Endodermal cell (in vitro differentiated cells): ENCODE measurements at regions not wholly inside any gene's neighbourhood (a gene's known extent, or its start where the extent isn't known, plus 50 kb on each side); places are given as distances from the start of the nearest gene placed in this dataset.

Source experiments
- DNase-seq: peaks from one replicate; pipeline ENCODE4 v3.0.0-alpha.2; 2017
- H3K27ac ChIP-seq: 2 replicates; pipeline ENCODE4 v1.5.1; 2013; ENCODE audit warnings: mild to moderate bottlenecking, low read depth, low read length, moderate library complexity
- H3K27me3 ChIP-seq: 2 replicates; pipeline ENCODE4 v1.6.1; 2013; ENCODE audit warnings: mild to moderate bottlenecking, low read length, moderate library complexity; ENCODE audit not compliant: insufficient read depth, control insufficient read depth, poor library complexity, severe bottlenecking
- H3K36me3 ChIP-seq: 2 replicates; pipeline ENCODE4 v1.7.0; 2013; ENCODE audit warnings: mild to moderate bottlenecking, low read length, moderate library complexity; ENCODE audit not compliant: control insufficient read depth, insufficient read depth
- H3K4me1 ChIP-seq: one replicate; pipeline ENCODE4 v1.7.0; 2013; ENCODE audit warnings: low read length; ENCODE audit not compliant: control insufficient read depth, insufficient read depth
- H3K4me3 ChIP-seq: 2 replicates; pipeline ENCODE4 v1.5.1; 2013; ENCODE audit warnings: mild to moderate bottlenecking, low read length, moderate library complexity
- H3K9ac ChIP-seq: 2 replicates; pipeline ENCODE4 v1.6.1; 2013; ENCODE audit warnings: mild to moderate bottlenecking, low read length, moderate library complexity; ENCODE audit not compliant: poor library complexity, severe bottlenecking; ENCODE audit errors: extremely low read depth
- H3K9me3 ChIP-seq: 2 replicates; pipeline ENCODE4 v1.6.1; 2013; ENCODE audit warnings: mild to moderate bottlenecking, low read length, moderate library complexity; ENCODE audit not compliant: control insufficient read depth
- H3K27ac Mint-ChIP-seq: 2 replicates; pipeline ENCODE4 v1.8.0; 2020; ENCODE audit warnings: mixed read lengths
- H3K27me3 Mint-ChIP-seq: 2 replicates; pipeline ENCODE4 v1.8.0; 2021; ENCODE audit warnings: mild to moderate bottlenecking, mixed read lengths; ENCODE audit not compliant: insufficient read depth
- H3K36me3 Mint-ChIP-seq: 2 replicates; pipeline ENCODE4 v1.8.0; 2020; ENCODE audit warnings: low read depth, mixed read lengths
- H3K4me1 Mint-ChIP-seq: 2 replicates; pipeline ENCODE4 v1.8.0; 2020; ENCODE audit warnings: mixed read lengths
- H3K4me3 Mint-ChIP-seq: 2 replicates; pipeline ENCODE4 v1.8.0; 2020; ENCODE audit warnings: mild to moderate bottlenecking, moderate library complexity, mixed read lengths
- H3K9me3 Mint-ChIP-seq: 2 replicates; pipeline ENCODE4 v1.8.0; 2020; ENCODE audit warnings: mild to moderate bottlenecking, mixed read lengths
- CTCF ChIP-seq: fragments of 200-600 bp; sonication (generic); conservative IDR thresholded peaks from 2 replicates; pipeline ENCODE4 v1.5.0; 2021; ENCODE audit warnings: antibody characterized with exemption, mild to moderate bottlenecking
- WGBS, 2 experiments: methylation state at CpG; one replicate each; pipeline versions ENCODE4 v1.1.5 to v1.1.7; 2013; ENCODE audit warnings: missing lambda C conversion rate in 2 of 2, mixed read lengths in 1 of 2; ENCODE audit not compliant: insufficient coverage in 1 of 2, insufficient read length in 1 of 2; 5-methylcytosine and 5-hydroxymethylcytosine counted together

GRCh38 chr3:150268426-150269391 lies 139.4 kb upstream of the TSC22D2 start:
- H3K4me3 ChIP-seq: no peak overlapping the region
- no peak overlapping the region for H3K9ac ChIP-seq
- Mint-ChIP-seq H3K4me1 (peaks cover 9% of the 10 kb centered on the region), H3K4me3 (no peak overlapping the region), H3K27me3 (no peaks in the 10 kb centered on the region), H3K36me3 (no peaks in the 10 kb centered on the region), H3K9me3 (no peaks in the 10 kb centered on the region), H3K27ac (no peak overlapping the region)
- no peak overlapping the region for H3K27ac ChIP-seq
- no peaks in the 10 kb centered on the region for H3K9me3 ChIP-seq
- 96% methylated on average over 5 to 6 of the region's 6 CpGs for WGBS, 2 experiments
- no peaks in the 10 kb centered on the region for H3K27me3 ChIP-seq
- H3K36me3 ChIP-seq: no peaks in the 10 kb centered on the region
- DNase-seq: no peak
- TF ChIP-seq CTCF: no peak
- no peaks in the 10 kb centered on the region for H3K4me1 ChIP-seq

- no peaks in the 10 kb centered on the region for H3K27me3 ChIP-seq
- no peak overlapping the region for H3K27ac ChIP-seq
- no peak overlapping the region for H3K4me3 Mint-ChIP-seq
- H3K4me3 ChIP-seq: no peak overlapping the region
- H3K4me1 Mint-ChIP-seq: peaks cover 9% of the 10 kb centered on the region
- no peaks in the 10 kb centered on the region for H3K36me3 Mint-ChIP-seq
- 92 to 95% methylated on average over 2 of the region's 2 CpGs for WGBS, 2 experiments
- no peak overlapping the region for H3K9ac ChIP-seq
- H3K27me3 Mint-ChIP-seq: no peaks in the 10 kb centered on the region
- H3K27ac Mint-ChIP-seq: no peak overlapping the region
- H3K9me3 ChIP-seq: no peaks in the 10 kb centered on the region
- no peak for TF ChIP-seq CTCF
- no peaks in the 10 kb centered on the region for H3K9me3 Mint-ChIP-seq
- no peaks in the 10 kb centered on the region for H3K36me3 ChIP-seq
- DNase-seq: no peak
- no peaks in the 10 kb centered on the region for H3K4me1 ChIP-seq
Measured at GRCh38 chr3:150267288-150267687, 140.8 kb upstream of the TSC22D2 start.

GRCh38 chr3:150265305-150265704 lies 142.8 kb upstream of the TSC22D2 start:
- Mint-ChIP-seq H3K36me3 (no peaks in the 10 kb centered on the region), H3K4me3 (no peak overlapping the region), H3K4me1 (peaks cover 14% of the 10 kb centered on the region), H3K27me3 (no peaks in the 10 kb centered on the region), H3K9me3 (no peaks in the 10 kb centered on the region), H3K27ac (no peak overlapping the region)
- WGBS, 2 experiments: 40 to 83% methylated on average over 1 to 2 of the region's 2 CpGs
- Histone ChIP-seq H3K4me1 (no peaks in the 10 kb centered on the region), H3K4me3 (no peak overlapping the region), H3K9me3 (no peaks in the 10 kb centered on the region), H3K27ac (no peak overlapping the region), H3K9ac (no peak overlapping the region), H3K36me3 (no peaks in the 10 kb centered on the region), H3K27me3 (no peaks in the 10 kb centered on the region)
- TF ChIP-seq CTCF: no peak
- no peak for DNase-seq
